IPS-NIHi7 (cell line): ENCODE measurements at regions not wholly inside any gene's neighbourhood (a gene's known extent, or its start where the extent isn't known, plus 50 kb on each side); places are given as distances from the start of the nearest gene placed in this dataset.
"Not testable (repeated sequence)": the region's sequence is repeated elsewhere in the genome, so short reads cannot be mapped to it uniquely, and the experiment has no call there.

ENCODE experiments used
- DNase-seq: peaks from one replicate; pipeline ENCODE4 v3.0.0; 2012; ENCODE audit warnings: mixed read lengths; ENCODE audit errors: extremely low spot score

DNA sequence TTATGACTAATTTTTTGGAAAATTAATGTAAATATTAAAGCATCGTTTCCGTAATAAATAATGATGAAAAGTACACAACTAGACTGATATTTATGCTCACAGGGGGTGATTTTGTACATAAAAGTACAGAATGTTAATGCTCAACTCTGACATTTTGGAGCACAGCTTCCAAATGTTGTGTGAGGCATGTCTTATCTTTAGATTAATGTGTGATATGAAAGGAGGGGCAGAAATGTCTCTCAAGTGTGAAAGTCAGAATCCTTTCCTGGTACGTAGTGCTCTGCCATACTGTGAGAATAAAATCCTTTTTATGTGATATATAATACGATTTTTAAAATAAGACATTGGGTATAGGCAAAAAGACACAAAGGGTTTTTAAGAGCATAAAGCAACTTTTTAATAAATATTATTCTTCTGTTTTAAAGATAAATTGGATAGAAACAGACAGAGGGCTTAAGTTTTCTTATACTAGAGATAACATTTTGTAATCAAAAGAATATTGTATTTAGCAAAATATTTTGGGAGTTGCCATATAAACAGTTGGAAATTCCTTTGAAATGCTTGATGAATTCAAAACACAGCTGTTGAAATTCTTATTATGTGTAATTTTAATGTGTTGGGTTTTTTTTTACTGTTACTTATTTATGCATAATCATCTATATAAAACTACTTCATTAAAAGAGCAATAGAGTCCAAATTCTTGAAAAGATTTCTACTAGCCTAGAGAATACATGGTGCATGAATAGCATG lies 389.7 kb downstream of the RAP2B start:
- no peak for DNase-seq

GRCh38 chr3:153552887-153553604 lies 391.0 kb downstream of the RAP2B start:
- no peak for DNase-seq

DNA sequence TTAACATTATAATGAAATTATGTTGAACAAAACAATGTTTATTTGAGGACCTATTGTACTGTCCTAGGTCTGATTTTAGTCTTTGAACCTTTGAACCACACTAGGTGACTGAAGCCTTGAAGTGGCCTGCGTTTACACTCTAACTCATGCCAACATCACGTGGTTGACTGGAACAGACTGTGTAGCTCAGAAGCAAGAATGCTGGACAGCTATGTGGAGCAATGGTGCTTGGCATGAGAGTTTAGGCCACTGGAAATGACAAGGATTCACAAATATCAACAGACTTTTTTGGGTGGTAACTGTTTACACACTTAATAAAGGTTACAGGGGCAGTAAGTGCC lies 391.5 kb downstream of the RAP2B start:
- DNase-seq, result no peak

DNA sequence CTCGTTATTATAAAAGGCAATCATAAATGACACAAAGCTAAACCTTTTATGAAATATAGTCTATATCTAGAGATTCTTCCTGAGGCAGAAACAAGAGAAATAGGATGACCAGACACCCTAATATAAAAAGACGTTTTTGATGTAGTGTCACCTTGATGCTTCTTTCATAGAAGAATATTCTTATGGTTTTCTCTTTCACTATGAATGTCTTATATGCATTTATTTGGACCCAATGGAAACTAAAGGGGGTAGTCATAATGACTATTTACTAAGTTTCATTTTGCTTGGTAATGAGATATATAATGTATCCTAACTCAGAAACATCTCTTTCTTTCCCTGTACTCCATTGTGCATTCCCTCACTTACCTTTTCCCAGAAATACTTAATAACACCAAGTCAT lies 393.9 kb downstream of the RAP2B start:
- no peak for DNase-seq

DNA sequence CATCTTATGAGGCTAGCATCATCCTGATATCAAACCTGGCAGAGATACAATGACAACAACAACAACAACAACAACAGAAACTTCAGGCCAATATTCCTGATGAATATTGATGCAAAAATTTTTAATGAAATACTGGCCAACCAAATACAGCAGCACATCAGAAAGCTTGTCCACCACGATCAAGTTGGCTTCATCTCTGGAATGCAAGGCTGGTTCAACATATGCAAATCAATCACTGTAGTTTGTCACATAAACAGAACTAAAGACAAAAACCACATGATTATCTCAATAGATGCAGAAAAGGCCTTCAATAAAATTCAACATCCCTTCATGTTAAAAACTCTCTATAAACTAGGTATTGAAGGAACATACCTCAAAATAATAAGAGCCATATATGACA lies 397.3 kb downstream of the RAP2B start:
- DNase-seq, result not testable (repeated sequence)

GRCh38 chr3:153567011-153567410 lies 405.0 kb downstream of the RAP2B start:
- DNase-seq, result no peak

DNA sequence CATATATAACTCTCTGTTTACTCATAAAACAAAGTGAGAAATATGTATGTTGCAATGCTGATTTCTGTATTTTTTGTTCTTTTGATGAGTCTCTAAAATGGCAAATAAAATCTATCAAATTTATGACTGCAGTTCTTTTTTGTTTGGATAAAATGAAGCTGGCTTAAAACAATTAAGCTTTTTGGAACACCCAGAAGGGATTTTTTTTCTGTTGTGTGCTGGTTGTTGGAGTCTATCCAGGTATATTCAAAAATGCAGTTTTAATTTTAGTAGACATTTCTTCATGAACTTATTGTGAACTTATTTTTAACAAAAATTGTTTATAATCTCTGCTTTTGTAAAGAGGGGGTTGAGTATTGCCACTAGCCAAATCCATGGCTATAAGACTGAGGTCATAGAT lies 405.5 kb downstream of the RAP2B start:
- no peak for DNase-seq

GRCh38 chr3:153570481-153570880 lies 408.5 kb downstream of the RAP2B start:
- DNase-seq, result not testable (repeated sequence)

DNA sequence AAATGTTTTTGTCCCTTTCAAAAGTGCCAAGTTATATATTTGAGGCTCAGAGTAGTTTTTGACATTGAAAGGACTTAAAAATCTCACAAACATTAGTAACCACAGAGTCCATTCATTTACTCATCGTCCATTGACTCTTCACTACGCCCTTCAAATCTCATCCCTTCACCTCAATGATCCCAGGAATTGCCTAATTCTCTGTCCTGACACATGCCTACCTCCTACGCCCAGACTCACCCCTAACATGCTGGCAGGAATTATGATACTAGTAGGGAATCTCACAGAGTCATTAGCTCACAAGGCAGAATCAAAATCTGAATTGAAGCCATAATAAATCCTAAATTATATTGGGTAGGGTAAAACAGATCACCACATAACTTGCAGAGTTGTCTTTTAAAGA lies 410.1 kb downstream of the RAP2B start:
- no peak for DNase-seq

GRCh38 chr3:153572654-153573053 lies 410.6 kb downstream of the RAP2B start:
- DNase-seq, result no peak

DNA sequence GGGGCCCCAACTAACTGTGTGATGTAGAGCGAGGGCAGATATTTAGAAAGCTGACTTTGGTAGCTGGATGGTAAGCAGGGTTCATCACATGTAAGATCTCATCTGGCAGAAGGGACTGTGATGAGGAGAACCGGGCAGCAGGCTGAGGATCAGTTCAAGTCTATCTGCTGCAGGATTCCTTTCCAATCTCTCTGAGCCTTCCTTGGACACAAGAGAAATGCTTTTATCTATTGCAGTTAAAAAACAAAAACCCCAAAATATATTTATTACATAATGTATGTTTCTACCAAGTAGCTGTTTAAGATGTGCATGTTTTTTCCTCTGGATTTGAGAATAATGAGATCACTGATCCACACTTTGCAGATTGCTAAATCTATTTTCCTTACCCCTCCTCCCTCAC lies 411.5 kb downstream of the RAP2B start:
- no peak for DNase-seq

GRCh38 chr3:153574445-153574844 lies 412.4 kb downstream of the RAP2B start:
- DNase-seq, result no peak

GRCh38 chr3:153577059-153577736 lies 415.2 kb downstream of the RAP2B start:
- DNase-seq, result no peak

GRCh38 chr3:153578046-153578445 lies 416.0 kb downstream of the RAP2B start:
- no peak for DNase-seq

GRCh38 chr3:153590051-153590450 lies 428.0 kb downstream of the RAP2B start:
- DNase-seq, result no peak

GRCh38 chr3:153591561-153592245 lies 429.7 kb downstream of the RAP2B start:
- no peak for DNase-seq

GRCh38 chr3:153595186-153595815 lies 433.3 kb downstream of the RAP2B start:
- DNase-seq, result peak; percentile 34

- DNase-seq, result no peak
Measured at GRCh38 chr3:153596401-153596800, 434.4 kb downstream of the RAP2B start.

GRCh38 chr3:153599685-153600084 lies 437.7 kb downstream of the RAP2B start:
- DNase-seq, result peak; percentile 14

GRCh38 chr3:153600896-153601295 lies 438.9 kb downstream of the RAP2B start:
- DNase-seq, result no peak

GRCh38 chr3:153601374-153601853 lies 439.4 kb downstream of the RAP2B start:
- DNase-seq, result no peak

DNA sequence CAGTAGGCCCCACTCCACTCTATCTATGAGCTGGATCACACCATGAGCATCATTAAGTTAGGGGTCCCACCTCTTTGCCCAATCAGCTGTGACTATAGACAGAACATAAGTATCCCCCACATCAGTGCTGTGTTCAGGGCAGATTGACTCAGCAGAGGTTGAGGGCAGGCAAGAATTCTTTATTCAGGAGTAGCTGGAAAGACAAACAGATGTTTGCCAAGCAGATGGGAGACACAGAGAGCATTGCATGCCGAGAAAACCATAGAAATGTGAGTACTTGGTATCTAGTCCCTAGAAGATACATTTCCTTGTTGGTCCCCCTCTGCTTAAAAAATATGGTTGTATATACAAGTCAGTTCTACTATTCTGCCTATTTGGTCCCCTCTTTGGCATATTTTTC lies 440.8 kb downstream of the RAP2B start:
- no peak for DNase-seq
